ENCODE measurements at regions not wholly inside any gene's neighbourhood (a gene's known extent, or its start where the extent isn't known, plus 50 kb on each side); places are given as distances from the start of the nearest gene placed in this dataset.

DNA sequence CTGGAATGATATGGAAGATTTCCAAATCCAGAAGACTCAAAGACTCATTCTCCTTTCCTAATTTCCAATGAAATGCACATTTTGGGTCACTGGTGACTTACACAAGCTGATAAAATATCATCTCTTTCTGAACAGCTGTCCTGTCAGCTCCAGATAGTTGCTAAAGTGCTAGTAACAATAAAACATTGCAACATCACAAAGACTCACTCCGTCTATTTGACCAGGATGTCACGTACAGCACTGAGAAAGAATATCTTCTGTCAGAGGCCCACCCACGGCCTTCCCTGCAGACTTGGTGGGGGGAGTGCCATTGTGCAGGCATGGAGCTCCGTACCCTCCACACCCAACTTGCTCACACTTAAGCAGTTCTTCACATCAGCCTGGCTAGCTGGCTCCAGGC, 78.9 kb upstream of the EGR2 start:
- DNase-seq: no peak
- ATAC-seq: no peak
- no peak for TF ChIP-seq POLR2A (IDR thresholded peaks at IDR 0.05)
- TF ChIP-seq, protein P1, sequence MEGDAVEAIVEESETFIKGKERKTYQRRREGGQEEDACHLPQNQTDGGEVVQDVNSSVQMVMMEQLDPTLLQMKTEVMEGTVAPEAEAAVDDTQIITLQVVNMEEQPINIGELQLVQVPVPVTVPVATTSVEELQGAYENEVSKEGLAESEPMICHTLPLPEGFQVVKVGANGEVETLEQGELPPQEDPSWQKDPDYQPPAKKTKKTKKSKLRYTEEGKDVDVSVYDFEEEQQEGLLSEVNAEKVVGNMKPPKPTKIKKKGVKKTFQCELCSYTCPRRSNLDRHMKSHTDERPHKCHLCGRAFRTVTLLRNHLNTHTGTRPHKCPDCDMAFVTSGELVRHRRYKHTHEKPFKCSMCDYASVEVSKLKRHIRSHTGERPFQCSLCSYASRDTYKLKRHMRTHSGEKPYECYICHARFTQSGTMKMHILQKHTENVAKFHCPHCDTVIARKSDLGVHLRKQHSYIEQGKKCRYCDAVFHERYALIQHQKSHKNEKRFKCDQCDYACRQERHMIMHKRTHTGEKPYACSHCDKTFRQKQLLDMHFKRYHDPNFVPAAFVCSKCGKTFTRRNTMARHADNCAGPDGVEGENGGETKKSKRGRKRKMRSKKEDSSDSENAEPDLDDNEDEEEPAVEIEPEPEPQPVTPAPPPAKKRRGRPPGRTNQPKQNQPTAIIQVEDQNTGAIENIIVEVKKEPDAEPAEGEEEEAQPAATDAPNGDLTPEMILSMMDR (IDR thresholded peaks at IDR 0.05): no peak
- no peaks in the 10 kb centered on the region for H3K36me3 ChIP-seq
- WGBS (ENCODE audit: insufficient coverage, low coverage, low lambda C conversion rate, missing lambda C conversion rate): 52% methylated on average over 3 of the region's 4 CpGs
- no peak overlapping the region for H3K27ac ChIP-seq
- H3K9me3 ChIP-seq: no peaks in the 10 kb centered on the region
- no peaks in the 10 kb centered on the region for H3K4me1 ChIP-seq
- H3K27me3 ChIP-seq: no peaks in the 10 kb centered on the region
- H3K4me3 ChIP-seq: no peak overlapping the region
- intact Hi-C loops (cut with DNase I): no loop called here

DNA sequence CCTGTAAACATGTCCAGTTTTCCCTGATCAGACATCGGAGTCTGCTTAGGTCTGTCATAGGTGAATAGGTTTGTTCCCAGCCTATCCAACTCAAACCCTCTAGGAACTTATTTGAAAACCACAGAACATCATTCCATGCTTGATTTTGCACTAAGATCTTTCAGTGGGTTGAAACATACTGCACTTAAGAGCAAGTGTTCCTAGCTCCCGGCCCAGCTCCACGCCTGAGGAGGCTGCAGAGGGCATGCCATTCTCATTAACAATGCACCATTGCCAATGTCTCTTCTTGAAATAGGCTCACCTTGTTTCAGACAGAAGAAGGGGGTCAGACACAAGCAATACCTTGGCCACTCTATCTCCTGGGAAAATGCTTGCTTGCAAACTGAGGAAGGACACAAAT, 78.0 kb upstream of the EGR2 start:
- Histone ChIP-seq H3K4me3 (no peak overlapping the region), H3K27ac (no peak overlapping the region), H3K36me3 (no peaks in the 10 kb centered on the region), H3K4me1 (no peaks in the 10 kb centered on the region), H3K9me3 (no peaks in the 10 kb centered on the region), H3K27me3 (no peaks in the 10 kb centered on the region)
- WGBS (ENCODE audit: insufficient coverage, low coverage, low lambda C conversion rate, missing lambda C conversion rate): 50% methylated on average over 2 of the region's 3 CpGs
- ATAC-seq (no peak), DNase-seq (no peak)
- TF ChIP-seq, protein P1 (IDR thresholded peaks at IDR 0.05): no peak
- TF ChIP-seq POLR2A (IDR thresholded peaks at IDR 0.05): no peak
- intact Hi-C loops (cut with DNase I): no loop called here

DNA sequence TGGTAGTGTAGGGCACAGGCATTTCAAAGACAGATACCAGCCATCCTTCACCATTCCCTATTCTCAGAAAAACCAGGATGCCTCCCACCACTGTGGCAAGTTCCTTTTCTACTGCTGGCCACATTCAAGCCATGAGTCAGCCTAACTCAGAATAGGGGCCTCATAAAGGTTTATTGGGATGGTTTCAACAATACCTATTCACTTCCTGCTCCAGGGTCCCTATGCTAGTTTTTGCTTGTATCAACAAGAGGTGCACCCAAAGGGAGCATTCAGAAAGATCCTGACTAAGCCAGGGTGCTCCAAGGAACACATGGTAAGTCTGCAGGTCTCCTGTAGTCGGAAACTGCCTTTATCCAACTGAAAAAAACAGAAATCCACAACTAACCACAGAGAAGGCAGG, 76.9 kb upstream of the EGR2 start:
- Histone ChIP-seq H3K27me3 (no peaks in the 10 kb centered on the region), H3K4me3 (no peak overlapping the region), H3K9me3 (no peaks in the 10 kb centered on the region), H3K4me1 (no peaks in the 10 kb centered on the region), H3K27ac (no peak overlapping the region), H3K36me3 (no peaks in the 10 kb centered on the region)
- no peak for TF ChIP-seq POLR2A (IDR thresholded peaks at IDR 0.05)
- TF ChIP-seq, protein P1 (IDR thresholded peaks at IDR 0.05): no peak
- DNase-seq (no peak), ATAC-seq (no peak)
- intact Hi-C loops (cut with DNase I): no loop called here
- no CpG with 5 or more reads among the region's 1 CpG for WGBS (ENCODE audit: insufficient coverage, low coverage, low lambda C conversion rate, missing lambda C conversion rate)

DNA sequence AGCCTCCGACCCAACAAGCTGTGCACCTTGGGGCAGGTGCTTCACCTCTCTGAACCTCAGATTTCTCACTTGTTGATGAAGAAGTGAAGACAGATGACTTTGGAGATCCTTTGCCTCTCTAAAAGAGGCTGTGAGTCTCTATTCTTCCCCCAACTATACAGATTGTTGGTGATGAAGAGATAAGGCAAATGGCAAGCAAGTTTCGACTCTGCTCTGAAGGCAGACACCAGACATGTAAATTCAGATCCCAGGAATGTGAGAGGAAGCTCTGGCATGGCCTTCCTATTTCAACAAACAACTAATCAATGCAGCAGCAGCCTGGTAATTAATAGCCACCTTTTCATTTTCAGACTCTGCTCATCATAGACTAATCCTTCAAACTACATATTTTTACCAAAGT, 74.2 kb upstream of the EGR2 start:
- no peak for TF ChIP-seq POLR2A (IDR thresholded peaks at IDR 0.05)
- TF ChIP-seq, protein P1 (IDR thresholded peaks at IDR 0.05): no peak
- intact Hi-C loops (cut with DNase I): no loop called here
- Histone ChIP-seq H3K4me1 (no peaks in the 10 kb centered on the region), H3K4me3 (no peak overlapping the region), H3K27me3 (no peaks in the 10 kb centered on the region), H3K9me3 (no peaks in the 10 kb centered on the region), H3K36me3 (no peaks in the 10 kb centered on the region), H3K27ac (no peak overlapping the region)
- 94% methylated on average over 2 of the region's 2 CpGs for WGBS (ENCODE audit: insufficient coverage, low coverage, low lambda C conversion rate, missing lambda C conversion rate)
- ATAC-seq (no peak), DNase-seq (no peak)

DNA sequence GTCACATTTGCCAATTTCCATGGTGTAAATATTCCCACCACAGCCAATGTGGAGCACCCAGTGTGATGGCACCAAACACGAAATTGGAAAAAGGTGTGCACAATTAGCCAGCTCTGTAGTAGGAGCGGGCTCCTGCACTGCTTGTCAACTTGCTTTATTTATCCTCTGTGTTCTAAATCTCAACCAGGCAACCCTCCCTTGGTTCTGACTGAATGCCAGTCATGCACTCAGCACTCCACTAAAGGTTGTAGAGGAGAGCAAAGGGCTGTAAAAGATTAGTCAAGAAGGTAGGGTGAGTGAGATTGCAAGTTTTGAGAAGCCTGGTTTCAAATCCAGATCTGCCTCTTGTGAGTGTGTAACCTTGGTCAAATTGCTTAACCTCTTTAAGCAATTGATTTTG, 71.5 kb upstream of the EGR2 start:
- TF ChIP-seq, protein P1 (IDR thresholded peaks at IDR 0.05): no peak
- TF ChIP-seq POLR2A (IDR thresholded peaks at IDR 0.05): no peak
- ATAC-seq (no peak), DNase-seq (no peak)
- no peaks in the 10 kb centered on the region for H3K27me3 ChIP-seq
- no peak overlapping the region for H3K27ac ChIP-seq
- no peaks in the 10 kb centered on the region for H3K36me3 ChIP-seq
- H3K4me3 ChIP-seq: no peak overlapping the region
- WGBS (ENCODE audit: insufficient coverage, low coverage, low lambda C conversion rate, missing lambda C conversion rate): 50% methylated on average over 1 of the region's 2 CpGs
- intact Hi-C loops (cut with DNase I): no loop called here
- no peaks in the 10 kb centered on the region for H3K4me1 ChIP-seq
- no peaks in the 10 kb centered on the region for H3K9me3 ChIP-seq
